NCI-H82 treated with DMSO at 0.1 percent for 48 hours (cell line): ENCODE measurements at regions not wholly inside any gene's neighbourhood (a gene's known extent, or its start where the extent isn't known, plus 50 kb on each side); places are given as distances from the start of the nearest gene placed in this dataset.
A peak's percentile ranks its signal among the peaks of the same experiment; 100 is the strongest.

Source experiments
- DNase-seq: peaks from one replicate; lab custom pipeline; 2025; ENCODE audit not compliant: unreplicated experiment; lab: John Stamatoyannopoulos, UW

GRCh38 chr6:126419901-126420300 is 80.0 kb downstream of the CENPW start:
- DNase-seq = no peak

- DNase-seq = no peak
These were observed 83.0 kb downstream of the CENPW start for GRCh38 chr6:126422912-126423311.

- no peak for DNase-seq
These were observed 87.8 kb downstream of the CENPW start for GRCh38 chr6:126427713-126428112.

GRCh38 chr6:126429866-126430265 is 90.0 kb downstream of the CENPW start:
- no peak for DNase-seq

GRCh38 chr6:126432564-126432963 is 92.6 kb downstream of the CENPW start:
- no peak for DNase-seq

- DNase-seq = no peak
These were observed 94.0 kb downstream of the CENPW start for GRCh38 chr6:126433927-126434326.

- no peak for DNase-seq
These were observed 97.3 kb downstream of the CENPW start for GRCh38 chr6:126437205-126437604.

GRCh38 chr6:126439040-126439439 is 99.1 kb downstream of the CENPW start:
- no peak for DNase-seq

GRCh38 chr6:126440923-126441322 is 101.0 kb downstream of the CENPW start:
- DNase-seq = no peak

GRCh38 chr6:126444659-126445273 is 104.9 kb downstream of the CENPW start:
- peak; percentile 24 for DNase-seq

GRCh38 chr6:126446248-126446647 is 106.3 kb downstream of the CENPW start:
- DNase-seq = peak; percentile 72

- DNase-seq = no peak
These were observed 107.5 kb downstream of the CENPW start for GRCh38 chr6:126447367-126447766.

- DNase-seq = no peak
These were observed 121.1 kb downstream of the CENPW start for GRCh38 chr6:126461045-126461444.

- DNase-seq = no peak
These were observed 124.3 kb downstream of the CENPW start for GRCh38 chr6:126464245-126464644.

GRCh38 chr6:126475449-126475848 is 135.5 kb downstream of the CENPW start:
- DNase-seq = no peak

- DNase-seq = no peak
These were observed 137.8 kb downstream of the CENPW start for GRCh38 chr6:126477678-126478077.

GRCh38 chr6:126480268-126480667 is 140.4 kb downstream of the CENPW start:
- DNase-seq = no peak

- no peak for DNase-seq
These were observed 141.4 kb downstream of the CENPW start for GRCh38 chr6:126481319-126481718.

GRCh38 chr6:126504792-126505191 is 164.9 kb downstream of the CENPW start:
- no peak for DNase-seq

GRCh38 chr6:126513198-126513597 is 173.3 kb downstream of the CENPW start:
- DNase-seq = no peak

- DNase-seq = no peak
These were observed 176.5 kb downstream of the CENPW start for GRCh38 chr6:126516411-126516810.

GRCh38 chr6:126524811-126525326 is 185.0 kb downstream of the CENPW start:
- DNase-seq = no peak

- no peak for DNase-seq
These were observed 186.6 kb downstream of the CENPW start for GRCh38 chr6:126526547-126526946.
